ENCODE measurements at regions not wholly inside any gene's neighbourhood (a gene's known extent, or its start where the extent isn't known, plus 50 kb on each side); places are given as distances from the start of the nearest gene placed in this dataset.

DNA sequence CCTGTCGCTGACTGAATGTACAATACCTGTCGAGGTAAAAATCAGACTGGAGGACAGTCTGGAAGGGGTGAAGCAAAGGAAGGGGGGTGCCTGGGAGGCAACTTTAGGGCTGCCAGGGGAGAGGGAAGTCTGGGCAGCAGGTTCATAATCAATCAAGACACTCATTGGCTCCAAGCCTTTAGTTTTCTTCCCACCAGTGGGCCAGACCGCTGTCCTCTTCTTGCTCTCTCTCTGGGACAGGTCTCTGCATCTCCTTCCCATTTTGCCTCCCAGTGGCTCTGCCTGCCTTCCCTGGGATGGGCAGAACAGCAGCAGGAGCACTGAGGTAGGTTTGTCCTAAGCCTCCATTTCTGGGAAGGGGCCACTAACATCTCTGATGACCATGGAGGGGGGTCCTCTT lies 206.5 kb downstream of the TTC8 start:
- DNase-seq, result no peak
- Mint-ChIP-seq H3K36me3 (peaks cover 0 to 2% of the 10 kb centered on the region in 2 donors), H3K4me1 (peaks cover 13% of the 10 kb centered on the region), H3K9me3 (peaks cover 0 to 13% (median 11%) of the 10 kb centered on the region in 7 donors), H3K27ac (no peak overlapping the region), H3K4me3 (no peak overlapping the region), H3K27me3 (ENCODE audit: low read depth in 3 of 3) (peaks cover 29 to 46% (median 34%) of the 10 kb centered on the region in 3 donors)
- H3K4me3 ChIP-seq (replicated peaks in 1 of 3; ENCODE audit: low read depth in 2 of 3, low read length in 3 of 3), result no peak overlapping the region
- no peaks in the 10 kb centered on the region for H3K36me3 ChIP-seq (replicated peaks in 1 of 2; ENCODE audit: control insufficient read depth in 1 of 2, insufficient read depth in 2 of 2, low read length in 2 of 2)
- H3K27me3 ChIP-seq (ENCODE audit: control insufficient read depth in 2 of 2, insufficient read depth in 2 of 2, low read length in 2 of 2), result peaks cover 22 to 35% of the 10 kb centered on the region in 2 donors
- no peak overlapping the region for H3K4me2 ChIP-seq (replicated peaks; ENCODE audit: extremely low read depth, low read length, poor library complexity, severe bottlenecking)
- WGBS (ENCODE audit: insufficient coverage), result 80% methylated on average over 1 of the region's 3 CpGs
- TF ChIP-seq, protein P1, sequence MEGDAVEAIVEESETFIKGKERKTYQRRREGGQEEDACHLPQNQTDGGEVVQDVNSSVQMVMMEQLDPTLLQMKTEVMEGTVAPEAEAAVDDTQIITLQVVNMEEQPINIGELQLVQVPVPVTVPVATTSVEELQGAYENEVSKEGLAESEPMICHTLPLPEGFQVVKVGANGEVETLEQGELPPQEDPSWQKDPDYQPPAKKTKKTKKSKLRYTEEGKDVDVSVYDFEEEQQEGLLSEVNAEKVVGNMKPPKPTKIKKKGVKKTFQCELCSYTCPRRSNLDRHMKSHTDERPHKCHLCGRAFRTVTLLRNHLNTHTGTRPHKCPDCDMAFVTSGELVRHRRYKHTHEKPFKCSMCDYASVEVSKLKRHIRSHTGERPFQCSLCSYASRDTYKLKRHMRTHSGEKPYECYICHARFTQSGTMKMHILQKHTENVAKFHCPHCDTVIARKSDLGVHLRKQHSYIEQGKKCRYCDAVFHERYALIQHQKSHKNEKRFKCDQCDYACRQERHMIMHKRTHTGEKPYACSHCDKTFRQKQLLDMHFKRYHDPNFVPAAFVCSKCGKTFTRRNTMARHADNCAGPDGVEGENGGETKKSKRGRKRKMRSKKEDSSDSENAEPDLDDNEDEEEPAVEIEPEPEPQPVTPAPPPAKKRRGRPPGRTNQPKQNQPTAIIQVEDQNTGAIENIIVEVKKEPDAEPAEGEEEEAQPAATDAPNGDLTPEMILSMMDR (IDR thresholded peaks at IDR 0.05), result no peak
- H3K79me2 ChIP-seq (ENCODE audit: insufficient read depth, low read length), result no peaks in the 10 kb centered on the region
- no peaks in the 10 kb centered on the region for H4K20me1 ChIP-seq (ENCODE audit: insufficient read depth, low read length)
- H3K9ac ChIP-seq (ENCODE audit: insufficient read depth, low read length, poor library complexity, severe bottlenecking), result no peak overlapping the region
- H2AFZ ChIP-seq (ENCODE audit: insufficient read depth, low read depth, low read length, poor library complexity, severe bottlenecking), result no peak overlapping the region
- H3K9me3 ChIP-seq (replicated peaks in 1 of 2; ENCODE audit: control insufficient read depth in 1 of 2, insufficient read depth in 1 of 2, low read length in 2 of 2), result peaks cover 5 to 16% of the 10 kb centered on the region in 2 donors
- peaks cover 18 to 20% of the 10 kb centered on the region in 2 donors for H3K4me1 ChIP-seq (ENCODE audit: control insufficient read depth in 1 of 2, insufficient read depth in 2 of 2, low read length in 2 of 2)
- no peak overlapping the region for H3K27ac ChIP-seq (ENCODE audit: low read depth in 1 of 2, low read length in 2 of 2)
- intact Hi-C loops (cut with micrococcal nuclease), result no loop called here

DNA sequence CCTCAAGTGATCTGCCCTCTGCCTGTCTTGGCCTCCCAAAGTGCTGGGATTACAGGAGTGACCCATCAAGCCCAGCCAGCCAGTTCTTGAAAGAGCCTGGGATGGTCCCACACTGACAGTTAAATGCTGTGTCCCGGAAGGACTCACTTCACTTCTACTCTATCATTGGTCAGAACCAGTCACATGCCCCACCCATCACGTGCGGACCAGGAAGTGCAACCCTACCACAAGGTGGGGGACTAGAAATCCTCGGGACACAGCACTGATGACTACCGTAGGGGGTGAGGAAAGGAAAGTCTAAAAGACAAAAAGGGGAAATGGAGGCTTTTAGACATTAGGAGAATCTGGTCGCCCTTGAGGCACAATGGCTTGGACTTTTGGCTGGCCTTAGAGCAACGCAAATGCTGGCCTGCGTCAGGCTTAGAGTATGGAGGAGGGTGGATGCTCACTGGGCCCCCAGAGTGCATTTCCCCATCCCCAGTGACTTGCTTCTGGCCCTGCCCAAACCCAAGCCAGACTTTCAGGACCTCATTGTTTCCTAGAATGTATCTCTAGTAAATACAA lies 207.7 kb downstream of the TTC8 start:
- 56% methylated on average over 3 of the region's 8 CpGs for WGBS (ENCODE audit: insufficient coverage)
- H3K4me3 Mint-ChIP-seq, result no peak overlapping the region
- peaks cover 0 to 13% (median 11%) of the 10 kb centered on the region in 7 donors for H3K9me3 Mint-ChIP-seq
- peaks cover 6 to 7% of the 10 kb centered on the region in 2 donors for H3K4me1 ChIP-seq (ENCODE audit: control insufficient read depth in 1 of 2, insufficient read depth in 2 of 2, low read length in 2 of 2)
- H3K27ac Mint-ChIP-seq, result no peak overlapping the region
- H3K4me3 ChIP-seq (replicated peaks in 1 of 3; ENCODE audit: low read depth in 2 of 3, low read length in 3 of 3), result no peak overlapping the region
- TF ChIP-seq, protein P1 (IDR thresholded peaks at IDR 0.05), result no peak
- no peaks in the 10 kb centered on the region for H3K36me3 Mint-ChIP-seq
- no peaks in the 10 kb centered on the region for H4K20me1 ChIP-seq (ENCODE audit: insufficient read depth, low read length)
- no peak for DNase-seq
- no peaks in the 10 kb centered on the region for H3K36me3 ChIP-seq (replicated peaks in 1 of 2; ENCODE audit: control insufficient read depth in 1 of 2, insufficient read depth in 2 of 2, low read length in 2 of 2)
- H3K9ac ChIP-seq (ENCODE audit: insufficient read depth, low read length, poor library complexity, severe bottlenecking), result no peak overlapping the region
- no peak overlapping the region for H3K4me2 ChIP-seq (replicated peaks; ENCODE audit: extremely low read depth, low read length, poor library complexity, severe bottlenecking)
- H3K79me2 ChIP-seq (ENCODE audit: insufficient read depth, low read length), result no peaks in the 10 kb centered on the region
- no peak overlapping the region for H2AFZ ChIP-seq (ENCODE audit: insufficient read depth, low read depth, low read length, poor library complexity, severe bottlenecking)
- intact Hi-C loops (cut with micrococcal nuclease), result no loop called here
- H3K27me3 Mint-ChIP-seq (ENCODE audit: low read depth in 3 of 3), result peaks cover 29 to 40% (median 30%) of the 10 kb centered on the region in 3 donors
- H3K9me3 ChIP-seq (replicated peaks in 1 of 2; ENCODE audit: control insufficient read depth in 1 of 2, insufficient read depth in 1 of 2, low read length in 2 of 2), result peaks cover 5 to 16% of the 10 kb centered on the region in 2 donors
- no peak overlapping the region for H3K27ac ChIP-seq (ENCODE audit: low read depth in 1 of 2, low read length in 2 of 2)
- H3K4me1 Mint-ChIP-seq, result peaks cover 4% of the 10 kb centered on the region
- peaks cover 22 to 31% of the 10 kb centered on the region in 2 donors for H3K27me3 ChIP-seq (ENCODE audit: control insufficient read depth in 2 of 2, insufficient read depth in 2 of 2, low read length in 2 of 2)
